ENCODE measurements at regions not wholly inside any gene's neighbourhood (a gene's known extent, or its start where the extent isn't known, plus 50 kb on each side); places are given as distances from the start of the nearest gene placed in this dataset.
A peak's percentile ranks its signal among the peaks of the same experiment; 100 is the strongest.
"Not testable (repeated sequence)": the region's sequence is repeated elsewhere in the genome, so short reads cannot be mapped to it uniquely, and the experiment has no call there.

DNA sequence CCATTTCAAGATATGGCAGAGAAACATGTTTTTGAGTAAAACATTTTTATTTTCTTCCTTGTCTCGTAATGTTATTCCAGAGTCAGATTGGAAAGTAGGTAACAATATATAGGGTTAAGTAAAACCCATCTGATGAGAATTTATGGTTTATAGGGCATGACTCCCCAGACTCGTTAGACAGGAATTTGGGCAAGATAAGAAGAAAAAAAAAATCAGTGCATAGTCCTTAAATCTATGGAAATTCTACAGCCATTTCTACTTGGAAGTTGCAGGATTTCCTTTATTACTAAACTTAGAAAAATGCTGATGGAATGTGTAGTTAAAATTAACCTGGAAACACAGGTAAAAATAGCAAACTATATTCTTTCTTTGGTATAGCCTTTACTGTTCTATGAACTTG is 366.1 kb upstream of the MAGEB16 start:
- no peak for DNase-seq (ENCODE audit: low spot score in 2 of 2, unreplicated experiment in 2 of 2)
- Mint-ChIP-seq H3K27me3 (ENCODE audit: low read depth) (no peaks in the 10 kb centered on the region), H3K27ac (peak overlapping the region; percentile 39), H3K4me3 (no peak overlapping the region), H3K9me3 (peaks cover 42% of the 10 kb centered on the region), H3K36me3 (peaks cover under 1% of the 10 kb centered on the region), H3K4me1 (peaks cover 6% of the 10 kb centered on the region)
- TF ChIP-seq, protein P1, sequence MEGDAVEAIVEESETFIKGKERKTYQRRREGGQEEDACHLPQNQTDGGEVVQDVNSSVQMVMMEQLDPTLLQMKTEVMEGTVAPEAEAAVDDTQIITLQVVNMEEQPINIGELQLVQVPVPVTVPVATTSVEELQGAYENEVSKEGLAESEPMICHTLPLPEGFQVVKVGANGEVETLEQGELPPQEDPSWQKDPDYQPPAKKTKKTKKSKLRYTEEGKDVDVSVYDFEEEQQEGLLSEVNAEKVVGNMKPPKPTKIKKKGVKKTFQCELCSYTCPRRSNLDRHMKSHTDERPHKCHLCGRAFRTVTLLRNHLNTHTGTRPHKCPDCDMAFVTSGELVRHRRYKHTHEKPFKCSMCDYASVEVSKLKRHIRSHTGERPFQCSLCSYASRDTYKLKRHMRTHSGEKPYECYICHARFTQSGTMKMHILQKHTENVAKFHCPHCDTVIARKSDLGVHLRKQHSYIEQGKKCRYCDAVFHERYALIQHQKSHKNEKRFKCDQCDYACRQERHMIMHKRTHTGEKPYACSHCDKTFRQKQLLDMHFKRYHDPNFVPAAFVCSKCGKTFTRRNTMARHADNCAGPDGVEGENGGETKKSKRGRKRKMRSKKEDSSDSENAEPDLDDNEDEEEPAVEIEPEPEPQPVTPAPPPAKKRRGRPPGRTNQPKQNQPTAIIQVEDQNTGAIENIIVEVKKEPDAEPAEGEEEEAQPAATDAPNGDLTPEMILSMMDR (IDR thresholded peaks at IDR 0.05; ENCODE audit: unreplicated experiment), result no peak

- Mint-ChIP-seq H3K9me3 (peaks cover 43% of the 10 kb centered on the region), H3K36me3 (peaks cover 5% of the 10 kb centered on the region), H3K27me3 (ENCODE audit: low read depth) (no peaks in the 10 kb centered on the region), H3K4me3 (no peak overlapping the region), H3K4me1 (no peaks in the 10 kb centered on the region), H3K27ac (no peak overlapping the region)
- TF ChIP-seq, protein P1 (IDR thresholded peaks at IDR 0.05; ENCODE audit: unreplicated experiment), result no peak
- DNase-seq (ENCODE audit: low spot score in 2 of 2, unreplicated experiment in 2 of 2), result no peak
Measured at GRCh38 chrX:35439034-35439660, 359.0 kb upstream of the MAGEB16 start.

DNA sequence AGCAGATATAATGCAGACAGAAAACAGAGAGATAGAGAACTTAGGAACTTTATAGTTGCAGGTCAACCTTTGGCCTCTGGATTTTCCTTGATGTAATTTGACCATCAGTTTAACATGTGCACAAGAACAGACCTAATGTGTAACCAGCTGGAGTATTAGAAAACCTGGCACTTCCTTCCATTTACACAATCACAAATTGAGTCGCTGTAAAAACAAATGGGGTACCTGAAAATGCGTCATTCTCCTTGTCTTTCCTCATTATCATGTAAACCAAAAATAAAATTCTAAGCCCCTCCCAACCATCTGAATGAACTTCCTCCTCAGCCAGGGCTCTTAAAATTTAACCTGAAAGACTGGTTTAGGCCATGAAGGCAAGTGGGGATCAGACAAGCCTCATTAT is 358.4 kb upstream of the MAGEB16 start:
- Mint-ChIP-seq H3K27me3 (ENCODE audit: low read depth) (no peaks in the 10 kb centered on the region), H3K4me3 (no peak overlapping the region), H3K4me1 (no peaks in the 10 kb centered on the region), H3K27ac (no peak overlapping the region), H3K9me3 (peaks cover 45% of the 10 kb centered on the region), H3K36me3 (peaks cover 5% of the 10 kb centered on the region)
- TF ChIP-seq, protein P1 (IDR thresholded peaks at IDR 0.05; ENCODE audit: unreplicated experiment), result no peak
- no peak for DNase-seq (ENCODE audit: low spot score in 2 of 2, unreplicated experiment in 2 of 2)

DNA sequence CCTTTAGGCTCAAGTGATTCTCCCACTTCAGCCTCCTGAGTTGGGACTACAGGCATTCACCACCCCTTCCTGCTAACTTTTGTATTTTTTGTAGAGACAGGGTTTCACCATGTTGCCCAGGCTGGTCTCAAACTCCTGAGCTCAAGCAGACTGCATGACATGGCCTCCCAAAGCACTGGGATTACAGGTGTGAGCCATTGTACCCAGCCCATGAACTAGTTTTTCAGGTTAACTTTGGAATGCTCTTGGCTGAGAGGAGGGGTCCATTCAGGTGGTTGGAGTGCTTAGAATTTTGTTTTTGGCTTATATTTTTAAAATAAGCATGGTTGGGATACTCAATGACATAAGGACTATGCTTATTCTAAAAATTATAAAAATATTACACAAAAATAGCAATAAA is 355.7 kb upstream of the MAGEB16 start:
- H3K27ac Mint-ChIP-seq, result no peak overlapping the region
- no peaks in the 10 kb centered on the region for H3K4me1 Mint-ChIP-seq
- TF ChIP-seq, protein P1 (IDR thresholded peaks at IDR 0.05; ENCODE audit: unreplicated experiment), result no peak
- H3K36me3 Mint-ChIP-seq, result peaks cover 3% of the 10 kb centered on the region
- no peak overlapping the region for H3K4me3 Mint-ChIP-seq
- no peak for DNase-seq (ENCODE audit: low spot score in 2 of 2, unreplicated experiment in 2 of 2)
- peaks cover 48% of the 10 kb centered on the region for H3K9me3 Mint-ChIP-seq
- no peaks in the 10 kb centered on the region for H3K27me3 Mint-ChIP-seq (ENCODE audit: low read depth)

GRCh38 chrX:35443091-35443582 is 355.0 kb upstream of the MAGEB16 start:
- peaks cover 53% of the 10 kb centered on the region for H3K9me3 Mint-ChIP-seq
- H3K27me3 Mint-ChIP-seq (ENCODE audit: low read depth); H3K4me1 Mint-ChIP-seq; H3K4me3 Mint-ChIP-seq; DNase-seq (ENCODE audit: low spot score in 2 of 2, unreplicated experiment in 2 of 2); H3K36me3 Mint-ChIP-seq: not testable (repeated sequence)
- peak overlapping the region; percentile 72 for H3K27ac Mint-ChIP-seq

GRCh38 chrX:35444671-35445355 is 353.3 kb upstream of the MAGEB16 start:
- Mint-ChIP-seq H3K27me3 (ENCODE audit: low read depth) (no peaks in the 10 kb centered on the region), H3K9me3 (peaks cover 44% of the 10 kb centered on the region), H3K36me3 (no peaks in the 10 kb centered on the region), H3K4me3 (no peak overlapping the region), H3K27ac (no peak overlapping the region), H3K4me1 (no peaks in the 10 kb centered on the region)
- no peak for DNase-seq (ENCODE audit: low spot score in 2 of 2, unreplicated experiment in 2 of 2)
- TF ChIP-seq, protein P1 (IDR thresholded peaks at IDR 0.05; ENCODE audit: unreplicated experiment), result no peak

All from mesothelial cell of epicardium (in vitro differentiated cells).